HG03378 (cell line): ENCODE measurements at regions not wholly inside any gene's neighbourhood (a gene's known extent, or its start where the extent isn't known, plus 50 kb on each side); places are given as distances from the start of the nearest gene placed in this dataset.
"Not testable (repeated sequence)": the region's sequence is repeated elsewhere in the genome, so short reads cannot be mapped to it uniquely, and the experiment has no call there.

Experiments used
- ATAC-seq: cut with Tn5 transposase; IDR thresholded peaks from one replicate; pipeline ENCODE4 v1.9.1; 2021; ENCODE audit warnings: mild to moderate bottlenecking, moderate library complexity; ENCODE audit not compliant: unreplicated experiment

DNA sequence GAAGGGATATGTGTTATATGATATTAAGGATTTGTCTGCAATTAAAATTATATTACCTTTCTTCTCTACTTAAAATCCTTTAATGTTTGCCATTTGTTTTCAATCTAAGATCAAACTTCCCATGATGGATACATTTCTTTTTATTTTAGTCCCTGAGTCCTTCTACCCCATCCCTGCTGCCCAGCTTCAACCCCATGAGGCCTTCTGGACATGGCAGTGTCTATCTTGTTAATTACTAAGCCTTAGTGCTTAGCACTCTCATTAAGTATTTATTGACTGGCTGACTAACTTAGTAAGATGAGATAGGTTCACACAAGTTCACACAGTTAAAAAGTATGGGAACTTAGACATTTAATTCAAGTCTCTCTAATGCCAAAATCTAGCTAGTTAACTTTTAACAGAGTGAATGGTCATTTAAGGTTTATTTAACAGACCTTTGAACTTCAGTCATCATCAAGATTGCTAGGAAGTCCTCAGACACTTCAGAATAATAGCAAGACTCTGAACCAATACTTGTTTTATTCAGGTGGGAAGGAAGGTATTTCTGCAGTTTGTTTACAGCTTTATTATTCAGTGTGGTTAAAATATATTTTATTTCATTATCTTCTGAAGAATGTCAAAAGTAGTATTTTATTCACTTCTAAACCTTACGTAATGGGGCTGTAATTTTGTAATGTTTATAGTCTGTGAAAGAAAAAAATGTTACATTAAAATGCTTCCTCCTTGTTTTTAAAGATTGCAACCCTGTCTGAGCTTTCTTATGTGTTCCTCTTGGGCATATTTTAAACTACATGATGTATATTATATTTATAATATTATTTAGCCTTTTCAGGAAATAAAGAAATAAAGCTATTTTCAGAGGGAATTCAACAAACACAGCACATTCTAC is 848.9 kb downstream of the REEP3 start:
- no peak for ATAC-seq

DNA sequence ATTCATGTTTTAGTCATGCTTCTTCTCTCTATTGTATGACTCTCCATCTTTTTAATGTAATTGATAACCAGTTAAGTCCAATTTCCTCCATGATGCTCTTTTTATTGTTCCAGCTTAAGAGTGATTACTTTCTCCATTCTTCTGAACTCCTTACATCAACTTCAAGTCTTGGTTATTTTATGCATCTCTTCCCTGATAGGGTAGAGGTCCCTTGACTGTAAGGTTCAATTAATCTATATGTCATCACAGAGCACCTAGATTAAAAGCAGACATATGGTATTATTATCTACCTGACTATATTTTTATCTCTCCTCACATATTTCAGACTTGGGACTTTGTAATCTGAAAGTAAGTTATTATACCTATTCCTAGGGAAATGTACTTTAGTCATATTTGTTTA is 853.1 kb downstream of the REEP3 start:
- no peak for ATAC-seq

DNA sequence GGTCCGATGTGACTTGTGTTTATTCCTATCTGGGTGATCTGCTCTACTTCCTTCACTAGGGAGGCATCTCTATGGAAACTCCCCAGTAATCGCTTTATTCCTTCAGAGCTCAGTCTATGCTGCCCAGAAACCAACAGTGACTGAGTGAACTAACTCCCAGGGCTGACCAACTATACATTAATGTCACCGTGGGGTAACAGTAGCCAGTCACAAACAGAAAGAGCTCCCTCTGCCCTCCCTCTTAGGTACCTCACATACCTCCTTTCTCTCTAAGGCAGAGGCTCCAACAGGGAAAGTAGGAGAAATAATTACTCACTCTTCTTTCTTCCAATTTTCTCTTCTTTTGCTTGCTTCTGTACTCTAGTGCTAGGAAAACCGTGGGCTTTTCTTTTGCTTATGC is 855.0 kb downstream of the REEP3 start:
- no peak for ATAC-seq

DNA sequence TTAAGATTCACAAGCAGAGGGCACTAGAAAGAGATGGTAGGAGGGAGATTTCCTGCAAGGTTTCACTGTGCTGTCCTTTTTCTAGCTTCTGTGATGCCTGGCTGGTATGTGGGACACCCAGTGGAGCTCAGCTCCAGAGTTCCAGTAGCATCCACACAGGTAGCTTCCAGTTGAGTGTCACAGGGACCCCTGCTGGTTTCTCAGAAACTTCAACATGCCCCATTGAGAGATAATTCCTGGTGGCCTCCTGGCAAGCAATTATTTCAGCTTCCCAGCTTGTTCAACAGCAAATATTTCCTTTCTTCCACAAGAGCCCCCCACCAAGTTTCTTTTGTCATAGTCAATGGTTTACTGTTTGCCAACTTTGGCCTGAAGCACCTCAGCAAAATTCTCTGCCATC is 858.7 kb downstream of the REEP3 start:
- ATAC-seq: no peak

DNA sequence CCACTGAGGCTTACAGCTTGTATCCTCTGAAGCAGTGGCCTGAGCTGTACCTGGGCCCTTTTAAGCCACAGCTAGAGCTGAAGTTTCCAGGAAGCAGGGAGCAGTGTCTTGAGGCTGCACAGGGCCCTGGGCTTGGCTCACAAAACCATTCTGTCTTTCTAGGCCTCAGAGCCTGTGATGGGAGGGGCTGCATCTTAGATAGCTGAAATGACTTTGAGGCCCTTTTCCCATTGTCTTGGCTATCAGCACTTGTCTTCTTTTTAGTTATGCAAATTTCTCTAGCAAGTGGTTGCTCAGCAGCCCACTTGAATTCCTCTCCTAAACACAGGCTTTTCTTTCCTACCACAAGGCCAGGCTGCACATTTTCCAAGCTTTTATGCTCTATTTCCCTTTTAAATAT is 864.2 kb downstream of the REEP3 start:
- ATAC-seq: no peak

DNA sequence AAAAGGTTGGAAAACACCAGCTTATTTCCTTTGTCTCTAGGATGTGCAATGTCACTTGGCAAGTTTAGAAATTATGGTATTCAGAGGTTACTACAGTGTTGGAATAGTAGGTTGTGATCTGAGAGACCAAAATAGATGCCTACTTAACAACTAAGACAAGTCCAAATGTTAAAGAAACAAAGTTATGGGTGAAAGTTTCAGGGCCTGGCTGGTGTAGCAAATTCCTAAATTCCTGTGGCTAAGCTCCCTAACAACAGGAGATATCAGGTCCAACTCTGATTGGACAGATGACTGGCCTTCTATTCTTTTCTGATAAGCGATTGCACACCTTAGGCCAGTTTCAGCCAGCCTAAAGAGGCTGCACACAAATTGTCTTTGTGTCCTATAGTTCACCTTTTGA is 873.5 kb downstream of the REEP3 start:
- ATAC-seq: no peak

DNA sequence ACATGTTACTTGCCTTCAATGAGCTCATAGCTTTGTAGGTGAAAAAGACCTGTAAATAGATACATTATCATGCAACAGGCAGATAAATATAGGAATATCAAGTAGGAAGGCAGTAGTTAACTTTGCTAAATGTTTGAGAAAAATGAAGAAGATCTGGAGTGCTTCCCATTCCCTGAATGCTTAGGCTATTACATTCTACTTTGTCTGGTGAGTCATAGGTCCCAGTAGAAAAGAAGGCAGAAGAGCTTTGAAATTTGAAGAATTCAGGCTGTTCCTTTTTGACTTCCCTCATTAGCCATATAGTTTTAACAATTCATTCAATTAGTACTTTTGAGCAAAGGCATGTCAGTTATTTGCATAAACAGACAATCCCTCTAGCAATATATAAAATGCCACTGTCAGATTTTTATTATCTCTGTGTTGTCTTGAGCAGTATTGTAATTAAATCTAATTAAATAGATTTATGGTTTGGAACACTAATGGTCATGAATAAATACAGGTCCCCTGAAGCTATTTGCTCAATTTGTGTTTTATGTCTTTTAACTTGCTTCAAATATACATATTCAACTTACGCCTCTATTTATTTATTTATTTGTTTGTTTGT is 875.0 kb downstream of the REEP3 start:
- ATAC-seq: no peak

DNA sequence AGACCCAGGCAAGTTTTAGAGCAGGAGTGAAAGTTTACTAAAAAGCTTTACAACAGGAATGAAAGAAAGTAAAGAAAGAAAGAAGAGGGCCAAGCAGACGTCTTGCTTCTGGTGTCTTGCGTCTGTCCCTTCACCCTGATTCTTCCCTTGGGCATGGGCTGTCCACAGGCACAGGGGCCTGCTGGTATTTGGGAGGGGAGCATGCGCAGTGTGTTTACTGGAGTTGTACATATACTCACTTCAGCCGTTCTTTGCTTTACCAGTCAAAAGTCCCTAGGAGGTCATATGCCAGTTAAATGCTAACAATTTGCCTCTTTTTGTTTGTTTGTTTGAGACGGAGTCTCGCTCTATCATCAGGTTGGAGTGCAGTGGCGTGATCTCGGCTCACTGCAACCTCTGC is 875.9 kb downstream of the REEP3 start:
- ATAC-seq: no peak

DNA sequence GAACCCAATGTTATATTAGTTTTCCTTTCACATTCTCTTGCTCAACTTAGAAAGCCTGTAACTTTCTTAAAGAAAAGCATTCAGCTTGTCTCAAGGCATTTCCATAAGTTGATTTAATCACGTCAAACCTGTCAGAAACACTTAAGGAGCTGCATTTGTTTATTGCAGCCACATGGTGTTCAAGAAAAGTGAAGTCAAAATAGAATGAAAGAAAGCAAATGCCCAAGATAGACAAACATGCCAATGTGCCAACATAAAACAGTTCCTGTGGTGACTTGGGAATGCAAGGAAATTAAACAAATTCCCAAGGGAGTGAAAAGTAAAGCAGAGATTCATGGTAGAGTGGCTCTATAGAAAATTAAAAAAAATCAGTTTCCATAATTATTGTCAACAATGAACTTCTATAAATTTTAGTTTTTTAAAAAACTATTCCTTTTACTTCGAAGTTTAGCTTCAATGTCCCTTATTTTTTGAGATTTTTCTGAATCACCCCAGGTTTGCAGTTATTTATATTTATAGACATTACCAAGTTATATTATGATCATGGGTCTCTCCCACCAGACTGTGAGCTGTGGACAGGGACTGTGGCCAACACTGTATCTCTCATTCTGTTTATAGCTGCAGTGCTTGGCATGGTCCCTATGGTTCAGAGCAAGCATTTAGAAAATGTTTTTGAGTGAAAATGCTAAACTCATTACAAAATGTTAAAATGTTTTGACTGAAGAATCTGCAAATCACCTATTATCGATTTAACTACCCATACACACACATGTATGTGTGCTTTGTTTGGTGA is 887.4 kb downstream of the REEP3 start:
- ATAC-seq: no peak

DNA sequence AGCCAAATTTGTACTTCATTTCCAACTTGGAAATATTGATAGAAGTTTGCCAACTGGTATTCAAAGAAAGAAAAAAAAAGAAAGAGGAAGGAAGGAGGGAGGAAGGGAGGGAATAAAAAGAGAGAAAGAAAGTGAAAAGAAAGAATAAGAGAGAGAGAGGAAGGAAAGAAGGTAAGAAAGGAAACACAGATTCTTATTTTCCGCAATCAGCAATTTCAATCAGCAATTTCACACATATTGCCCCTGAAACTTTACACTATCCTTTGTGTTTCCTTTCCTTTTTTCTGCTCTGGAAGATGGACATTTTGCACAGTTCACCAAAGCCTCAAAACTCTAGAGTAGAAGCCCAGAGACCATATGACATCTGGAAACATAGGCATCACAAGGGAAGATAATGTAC is 888.1 kb downstream of the REEP3 start:
- no peak for ATAC-seq

DNA sequence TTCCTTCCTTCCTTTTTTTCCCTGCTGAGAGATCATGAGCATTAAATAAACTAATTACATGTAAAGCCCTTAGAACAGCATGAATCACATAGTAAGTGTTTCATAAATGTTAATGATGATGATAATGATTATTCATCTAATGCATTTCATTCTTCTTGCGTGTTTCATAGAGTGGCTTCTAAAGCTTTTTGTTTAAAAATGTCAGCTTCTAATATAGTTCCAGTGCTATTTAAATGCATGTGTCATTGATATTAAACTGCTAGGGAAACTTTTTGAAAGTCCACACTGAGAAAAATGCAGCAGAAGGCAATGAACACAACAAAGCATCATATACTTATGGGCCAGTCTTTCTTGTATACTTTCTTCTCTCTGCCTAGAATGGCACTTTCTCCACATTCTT is 894.8 kb downstream of the REEP3 start:
- ATAC-seq: no peak

DNA sequence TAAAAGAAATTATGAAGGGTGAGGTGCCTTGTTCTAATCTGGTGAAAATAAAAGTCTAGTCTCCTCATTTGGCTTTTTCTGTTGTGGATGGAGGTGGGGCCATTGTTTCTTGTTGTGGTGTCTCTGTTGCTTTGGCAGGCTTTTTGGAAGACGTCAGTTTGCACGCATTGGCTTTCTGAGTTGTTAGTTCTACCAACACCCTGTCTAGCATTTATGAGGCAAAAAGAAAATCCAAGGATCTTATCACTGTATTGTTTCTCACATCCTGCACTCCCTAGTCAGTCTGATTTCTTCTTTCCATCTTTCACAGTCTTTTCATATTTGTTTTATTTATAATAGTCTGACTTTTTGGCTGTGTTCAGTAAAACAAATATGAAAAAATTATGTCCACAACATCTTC is 898.3 kb downstream of the REEP3 start:
- no peak for ATAC-seq

DNA sequence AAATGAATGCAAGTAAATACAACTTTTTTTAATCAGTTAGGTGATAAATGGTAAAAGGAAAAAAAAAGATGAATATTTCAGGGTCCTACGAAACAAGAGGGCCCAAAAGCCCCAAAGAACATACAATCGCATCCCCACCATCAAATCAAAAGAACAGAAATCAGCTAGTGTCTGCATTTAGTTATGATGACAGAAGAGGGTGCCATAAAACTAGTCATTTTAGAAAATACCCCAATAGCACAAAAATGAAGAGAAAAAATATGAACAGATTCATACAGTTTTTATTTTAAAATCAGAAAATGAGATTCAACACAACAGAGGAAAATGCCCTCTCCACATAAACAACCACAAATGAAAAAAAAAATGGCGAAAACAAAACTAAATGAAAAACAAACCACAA is 905.5 kb downstream of the REEP3 start:
- ATAC-seq: no peak

DNA sequence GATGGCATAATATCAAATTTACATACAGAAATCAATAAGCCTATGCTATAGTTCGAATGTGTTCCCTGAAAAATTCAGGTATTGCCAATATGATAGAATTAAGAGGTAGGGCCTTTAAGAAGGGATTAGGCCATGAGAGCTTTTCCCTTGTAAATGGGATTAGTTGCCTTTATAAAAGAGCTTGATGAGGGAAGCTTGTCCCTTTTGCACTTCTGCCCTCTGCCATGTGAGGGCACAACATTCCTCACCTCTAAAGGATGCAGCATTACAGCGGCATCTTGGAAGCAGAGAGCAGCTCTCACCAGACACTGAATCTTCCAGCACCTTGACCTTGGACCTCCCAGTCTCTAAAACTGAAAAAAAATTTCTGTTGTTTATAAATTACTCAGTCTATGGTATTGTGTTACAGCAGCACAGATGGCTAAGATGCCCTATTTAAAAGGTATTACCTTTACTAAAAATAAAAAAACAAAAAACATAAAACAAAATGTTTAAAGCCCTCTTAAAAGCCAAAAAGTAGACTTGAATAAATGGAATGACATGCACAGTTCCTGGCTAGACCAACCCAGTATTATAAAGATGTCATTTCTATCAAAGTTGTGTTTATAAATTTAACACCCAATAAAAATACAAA is 909.6 kb downstream of the REEP3 start:
- no peak for ATAC-seq

DNA sequence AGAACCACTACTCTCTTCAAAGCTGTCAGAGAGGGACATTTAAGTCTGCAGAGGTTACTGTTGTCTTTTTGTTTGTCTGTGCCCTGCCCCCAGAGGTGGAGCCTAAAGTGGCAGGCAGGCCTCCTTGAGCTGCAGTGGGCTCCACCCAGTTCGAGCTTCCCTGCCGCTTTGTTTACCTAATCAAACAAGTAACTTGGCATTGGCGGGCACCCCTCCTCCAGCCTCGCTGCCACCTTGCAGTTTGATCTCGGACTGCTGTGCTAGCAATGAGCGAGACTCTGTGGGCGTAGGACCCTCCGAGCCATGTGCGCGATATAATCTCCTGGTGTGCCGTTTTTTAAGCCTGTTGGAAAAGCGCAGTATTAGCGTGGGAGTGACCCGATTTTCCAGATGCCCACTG is 920.7 kb downstream of the REEP3 start:
- ATAC-seq: not testable (repeated sequence)

DNA sequence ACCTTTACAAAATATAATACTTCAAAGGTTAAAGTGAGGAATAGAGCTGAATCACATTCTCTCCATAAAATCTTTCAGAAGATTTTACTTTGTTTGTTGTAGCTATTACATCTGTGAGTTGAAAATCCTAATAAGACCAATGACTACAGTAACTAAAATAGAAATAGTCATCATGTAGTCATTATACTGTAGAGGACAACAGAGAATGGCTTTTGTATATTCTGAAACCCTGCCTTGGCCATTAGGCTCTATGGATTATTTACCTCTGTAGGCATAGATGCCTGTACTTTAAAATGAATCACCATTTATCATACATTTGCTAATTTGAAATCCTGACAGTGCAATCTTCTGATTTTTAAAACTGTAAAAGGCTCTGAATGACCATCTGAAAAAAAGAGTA is 923.0 kb downstream of the REEP3 start:
- ATAC-seq: no peak

DNA sequence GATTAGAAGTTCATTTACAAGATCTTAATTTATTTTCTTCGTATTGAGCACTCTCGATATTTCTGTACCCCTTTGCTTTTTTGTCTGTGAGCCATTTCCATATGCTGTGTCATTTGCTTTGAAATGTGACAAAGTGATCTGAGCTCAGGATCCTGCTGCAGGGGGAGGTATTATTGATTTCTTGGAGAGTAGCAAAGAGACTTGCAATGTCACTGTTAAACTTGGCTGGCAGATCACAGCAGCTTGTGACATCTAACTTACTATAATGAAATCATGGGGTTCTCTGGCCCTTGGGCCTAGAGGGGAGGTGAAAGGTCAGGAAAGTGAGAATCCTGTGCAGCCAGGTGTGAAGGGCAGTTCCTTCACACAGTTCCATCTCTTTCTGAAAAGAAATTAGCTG is 923.4 kb downstream of the REEP3 start:
- no peak for ATAC-seq

DNA sequence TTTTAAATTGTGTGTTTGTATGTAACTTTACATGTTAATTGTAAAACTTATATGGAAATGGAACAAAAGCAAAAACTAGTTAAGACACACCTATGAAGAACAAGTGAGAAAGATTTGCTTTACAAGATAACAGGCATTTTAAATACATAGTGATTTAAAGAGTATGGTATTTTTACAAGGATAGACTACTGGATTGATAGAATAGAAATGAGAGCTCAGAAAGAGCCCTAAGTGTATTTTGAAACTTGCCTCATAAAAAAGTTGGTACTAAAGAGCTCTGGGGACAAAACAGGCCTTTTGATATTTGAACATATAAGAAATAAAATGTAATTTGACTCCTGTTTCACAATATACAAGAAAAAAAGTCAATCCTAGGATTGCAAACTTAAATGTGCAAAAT is 928.4 kb downstream of the REEP3 start:
- no peak for ATAC-seq

DNA sequence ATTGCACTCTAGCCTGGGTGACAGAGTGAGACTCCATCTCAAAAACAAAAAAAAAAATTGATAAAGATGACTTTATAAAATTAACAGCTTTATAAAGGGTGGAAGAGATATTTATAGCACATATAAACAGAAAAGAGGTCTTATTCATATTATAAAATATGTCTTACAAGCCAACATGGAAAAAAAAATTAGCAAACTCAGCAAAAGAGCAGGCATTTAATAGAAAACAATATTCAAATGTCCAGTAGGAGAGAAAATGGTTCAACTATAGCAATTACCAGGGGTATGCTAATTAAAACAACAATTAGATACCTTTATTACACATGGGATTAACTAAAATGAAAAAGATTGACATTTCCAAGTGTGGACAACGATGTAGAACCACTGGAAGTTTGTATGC is 929.1 kb downstream of the REEP3 start:
- ATAC-seq: no peak

DNA sequence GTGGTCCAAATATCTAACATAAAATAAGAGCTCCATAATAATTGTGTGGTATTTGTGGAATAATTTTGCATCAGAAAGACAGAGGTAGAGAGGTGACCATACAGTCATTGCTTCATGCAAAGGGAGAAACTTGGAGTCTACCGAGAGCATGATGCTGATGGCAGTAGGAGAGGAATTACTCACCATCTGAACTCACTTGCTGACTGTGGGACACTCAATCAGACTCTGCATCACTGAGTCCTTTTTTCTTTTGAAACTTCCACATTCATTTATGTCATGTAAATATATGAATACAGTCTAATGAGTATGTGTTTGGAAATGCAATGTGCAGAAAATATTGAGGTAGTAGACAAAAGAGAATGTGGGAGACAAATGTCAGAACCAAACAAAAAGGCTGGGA is 933.8 kb downstream of the REEP3 start:
- ATAC-seq: no peak

DNA sequence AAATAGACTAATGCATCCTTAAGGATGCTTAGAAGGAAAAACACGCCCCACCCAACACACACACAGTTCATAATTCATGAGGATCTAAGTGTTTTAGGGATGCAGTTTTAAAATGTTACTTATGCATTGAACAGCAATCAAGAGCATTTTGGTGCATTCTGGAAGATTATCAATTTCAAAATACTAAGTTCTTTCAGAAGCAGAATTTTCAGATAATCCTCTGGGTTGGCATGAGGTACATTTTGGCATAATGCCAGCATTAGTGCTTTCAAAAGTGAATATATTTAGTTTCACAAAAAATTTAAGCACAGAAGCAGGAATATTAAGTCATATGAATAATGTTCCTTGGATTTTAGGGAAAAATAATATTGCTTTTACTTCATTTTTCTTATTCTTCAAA is 937.1 kb downstream of the REEP3 start:
- ATAC-seq: no peak
